Activated CD4-positive, alpha-beta memory T cell treated with anti-CD3 and anti-CD28 coated beads for 36 hours (primary cell): ENCODE measurements at regions not wholly inside any gene's neighbourhood (a gene's known extent, or its start where the extent isn't known, plus 50 kb on each side); places are given as distances from the start of the nearest gene placed in this dataset.

Experiments used
- CTCF ChIA-PET: fragments of 350-600 bp; sonication (Branson Sonifier 250); formaldehyde crosslinking; loops from one replicate; lab custom pipeline; 2021; ENCODE audit warnings: antibody characterized with exemption, inconsistent platforms; lab: Charles Lee
- POLR2A ChIA-PET: fragments of 350-600 bp; sonication (Branson Sonifier 250); formaldehyde crosslinking; loops from one replicate; lab custom pipeline; 2021; ENCODE audit warnings: antibody characterized with exemption; lab: Charles Lee
- DNase-seq: peaks from one replicate; pipeline ENCODE4 v3.0.0-alpha.2; 2020
- H3K27ac Mint-ChIP-seq: one replicate; pipeline ENCODE4 v1.8.0; 2021; ENCODE audit warnings: mixed read lengths
- H3K27me3 Mint-ChIP-seq: one replicate; pipeline ENCODE4 v1.8.0; 2021; ENCODE audit warnings: mixed read lengths
- H3K36me3 Mint-ChIP-seq: one replicate; pipeline ENCODE4 v1.8.0; 2021; ENCODE audit warnings: mixed read lengths
- H3K4me1 Mint-ChIP-seq: one replicate; pipeline ENCODE4 v1.8.0; 2021; ENCODE audit warnings: low read depth, mixed read lengths
- H3K4me3 Mint-ChIP-seq: one replicate; pipeline ENCODE4 v1.8.0; 2021; ENCODE audit warnings: mild to moderate bottlenecking, mixed read lengths
- H3K9me3 Mint-ChIP-seq: one replicate; pipeline ENCODE4 v1.8.0; 2021; ENCODE audit warnings: mixed read lengths
- intact Hi-C: fragments of 100-400 bp; cut with micrococcal nuclease; formaldehyde crosslinking; loops from one replicate; pipeline ENCODE4 v1.15.1; 2023

- CTCF ChIA-PET, result interaction anchor here (1.3 kb wide), 1 partner anchor 655 kb away, joined by 3 read pairs; no protein-coding TSS in a partner anchor
- Mint-ChIP-seq H3K4me1 (no peaks in the 10 kb centered on the region), H3K27me3 (no peaks in the 10 kb centered on the region), H3K27ac (no peak overlapping the region), H3K36me3 (no peaks in the 10 kb centered on the region), H3K9me3 (no peaks in the 10 kb centered on the region), H3K4me3 (no peak overlapping the region)
- POLR2A ChIA-PET, result no interaction called here
- DNase-seq, result no peak
- intact Hi-C loops, result no loop called here
These were observed 534.1 kb upstream of the JAG1 start for GRCh38 chr20:11207749-11208502.

DNA sequence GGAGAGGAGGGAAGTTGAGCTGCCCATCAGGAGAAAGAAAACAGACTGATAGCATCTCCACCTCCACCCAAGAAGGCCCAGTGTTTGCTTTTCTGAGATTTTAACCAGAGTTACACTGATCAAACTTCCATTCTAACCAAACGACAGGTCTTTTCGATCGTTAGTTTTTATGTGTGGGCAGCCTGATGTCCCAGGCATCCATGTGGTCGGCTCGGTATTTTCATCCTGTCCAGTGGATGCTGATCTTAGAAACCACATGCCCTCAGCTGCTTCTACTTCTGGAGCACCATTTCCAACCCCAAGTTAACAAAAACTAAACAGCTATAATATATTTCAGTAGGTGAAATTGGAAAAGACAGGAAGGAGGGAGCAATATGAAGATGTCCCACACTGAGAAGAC, 536.8 kb upstream of the JAG1 start:
- Mint-ChIP-seq H3K27me3 (no peaks in the 10 kb centered on the region), H3K4me1 (no peaks in the 10 kb centered on the region), H3K4me3 (no peak overlapping the region), H3K27ac (no peak overlapping the region), H3K9me3 (no peaks in the 10 kb centered on the region), H3K36me3 (no peaks in the 10 kb centered on the region)
- CTCF ChIA-PET, result no interaction called here
- no peak for DNase-seq
- POLR2A ChIA-PET, result no interaction called here
- intact Hi-C loops, result no loop called here

GRCh38 chr20:11212272-11212671, 538.5 kb upstream of the JAG1 start:
- Mint-ChIP-seq H3K4me3 (no peak overlapping the region), H3K9me3 (no peaks in the 10 kb centered on the region), H3K36me3 (no peaks in the 10 kb centered on the region), H3K27ac (no peak overlapping the region), H3K4me1 (no peaks in the 10 kb centered on the region), H3K27me3 (no peaks in the 10 kb centered on the region)
- ChIA-PET POLR2A (no interaction called here), CTCF (no interaction called here)
- intact Hi-C loops, result no loop called here
- no peak for DNase-seq

GRCh38 chr20:11212902-11213301, 539.1 kb upstream of the JAG1 start:
- Mint-ChIP-seq H3K4me1 (no peaks in the 10 kb centered on the region), H3K27ac (no peak overlapping the region), H3K4me3 (no peak overlapping the region), H3K9me3 (no peaks in the 10 kb centered on the region), H3K27me3 (no peaks in the 10 kb centered on the region), H3K36me3 (no peaks in the 10 kb centered on the region)
- CTCF ChIA-PET, result no interaction called here
- intact Hi-C loops, result no loop called here
- POLR2A ChIA-PET, result no interaction called here
- DNase-seq, result no peak

DNA sequence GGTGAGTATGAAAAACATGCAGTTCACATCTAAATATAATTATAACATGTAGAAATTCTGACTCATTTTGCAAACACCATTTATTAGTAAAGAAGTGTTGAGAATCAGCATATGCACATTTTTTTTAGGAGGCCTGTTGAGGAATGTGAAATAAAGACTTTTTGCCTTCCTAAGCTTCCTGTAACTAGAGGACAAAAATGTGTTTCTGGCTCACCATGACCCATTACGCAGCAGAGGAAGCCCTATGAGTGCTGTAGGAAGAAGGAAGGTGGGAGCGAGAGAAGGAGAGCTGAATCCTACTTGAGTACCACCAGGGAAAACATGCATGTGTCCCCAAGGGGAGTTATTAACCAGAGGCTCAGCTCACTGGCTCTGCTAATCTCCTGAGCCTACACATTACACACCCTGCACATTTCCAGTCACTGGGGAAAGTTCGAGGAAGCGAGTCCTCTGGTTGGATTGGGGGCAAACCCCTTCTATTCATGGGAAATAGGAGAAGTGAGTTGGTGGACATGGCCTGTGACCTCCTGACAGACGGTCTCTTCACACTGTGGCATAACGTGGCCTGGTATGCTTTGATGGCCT, 540.5 kb upstream of the JAG1 start:
- H3K9me3 Mint-ChIP-seq, result no peaks in the 10 kb centered on the region
- H3K27ac Mint-ChIP-seq, result no peak overlapping the region
- H3K27me3 Mint-ChIP-seq, result no peaks in the 10 kb centered on the region
- POLR2A ChIA-PET, result no interaction called here
- H3K4me3 Mint-ChIP-seq, result no peak overlapping the region
- no peaks in the 10 kb centered on the region for H3K4me1 Mint-ChIP-seq
- no peaks in the 10 kb centered on the region for H3K36me3 Mint-ChIP-seq
- intact Hi-C loops, result no loop called here
- no peak for DNase-seq
- CTCF ChIA-PET, result no interaction called here

GRCh38 chr20:11216451-11217314, 542.9 kb upstream of the JAG1 start:
- ChIA-PET CTCF (no interaction called here), POLR2A (no interaction called here)
- Mint-ChIP-seq H3K4me3 (no peak overlapping the region), H3K4me1 (no peaks in the 10 kb centered on the region), H3K27ac (no peak overlapping the region), H3K36me3 (no peaks in the 10 kb centered on the region), H3K27me3 (no peaks in the 10 kb centered on the region), H3K9me3 (no peaks in the 10 kb centered on the region)
- DNase-seq, result no peak
- intact Hi-C loops, result no loop called here

GRCh38 chr20:11217326-11218172, 543.8 kb upstream of the JAG1 start:
- no peak overlapping the region for H3K4me3 Mint-ChIP-seq
- POLR2A ChIA-PET, result no interaction called here
- no peaks in the 10 kb centered on the region for H3K36me3 Mint-ChIP-seq
- intact Hi-C loops, result no loop called here
- CTCF ChIA-PET, result no interaction called here
- no peak overlapping the region for H3K27ac Mint-ChIP-seq
- H3K27me3 Mint-ChIP-seq, result no peaks in the 10 kb centered on the region
- no peaks in the 10 kb centered on the region for H3K9me3 Mint-ChIP-seq
- H3K4me1 Mint-ChIP-seq, result no peaks in the 10 kb centered on the region
- no peak for DNase-seq

GRCh38 chr20:11218173-11218680, 544.4 kb upstream of the JAG1 start:
- intact Hi-C loops, result no loop called here
- ChIA-PET POLR2A (no interaction called here), CTCF (no interaction called here)
- H3K27me3 Mint-ChIP-seq, result no peaks in the 10 kb centered on the region
- no peak for DNase-seq
- no peaks in the 10 kb centered on the region for H3K36me3 Mint-ChIP-seq
- H3K27ac Mint-ChIP-seq, result no peak overlapping the region
- no peaks in the 10 kb centered on the region for H3K4me1 Mint-ChIP-seq
- H3K9me3 Mint-ChIP-seq, result no peaks in the 10 kb centered on the region
- H3K4me3 Mint-ChIP-seq, result no peak overlapping the region

- CTCF ChIA-PET, result no interaction called here
These were observed 545.4 kb upstream of the JAG1 start for GRCh38 chr20:11219192-11219591.

DNA sequence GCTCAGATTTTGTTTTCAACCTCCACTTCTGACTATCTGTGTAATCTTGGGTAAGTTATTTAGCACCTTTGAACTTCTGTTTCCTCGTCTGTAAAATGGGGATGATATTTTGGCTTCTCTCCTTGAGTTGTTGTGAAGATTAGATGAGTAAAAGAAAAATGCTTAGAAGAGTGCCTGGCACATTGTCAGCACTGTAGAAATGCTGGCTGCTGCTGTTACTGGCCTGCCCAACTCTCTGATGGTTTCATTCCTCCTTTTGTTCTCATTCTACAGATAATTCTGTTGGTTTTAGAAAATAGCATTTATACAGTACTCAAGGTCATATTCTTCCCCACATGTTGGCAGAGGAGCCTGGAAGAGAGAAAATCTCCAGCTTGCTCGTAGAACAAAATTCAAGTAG, 547.2 kb upstream of the JAG1 start:
- DNase-seq, result no peak
- Mint-ChIP-seq H3K36me3 (no peaks in the 10 kb centered on the region), H3K27me3 (no peaks in the 10 kb centered on the region), H3K4me3 (no peak overlapping the region), H3K27ac (no peak overlapping the region), H3K9me3 (no peaks in the 10 kb centered on the region), H3K4me1 (no peaks in the 10 kb centered on the region)
- intact Hi-C loops, result no loop called here
- ChIA-PET POLR2A (no interaction called here), CTCF (interaction anchor here (0.8 kb wide), 1 partner anchor 16 kb away, joined by 3 read pairs; no protein-coding TSS in a partner anchor)

More at GRCh38 chr20:11219192-11219591, 545.4 kb upstream of the JAG1 start:
- Mint-ChIP-seq H3K27ac (no peak overlapping the region), H3K36me3 (no peaks in the 10 kb centered on the region), H3K4me1 (no peaks in the 10 kb centered on the region), H3K9me3 (no peaks in the 10 kb centered on the region), H3K27me3 (no peaks in the 10 kb centered on the region), H3K4me3 (no peak overlapping the region)
- intact Hi-C loops, result no loop called here
- POLR2A ChIA-PET, result no interaction called here
- no peak for DNase-seq

- CTCF ChIA-PET, result no interaction called here
- Mint-ChIP-seq H3K27me3 (no peaks in the 10 kb centered on the region), H3K4me3 (no peak overlapping the region), H3K4me1 (no peaks in the 10 kb centered on the region), H3K27ac (no peak overlapping the region), H3K36me3 (no peaks in the 10 kb centered on the region), H3K9me3 (no peaks in the 10 kb centered on the region)
- intact Hi-C loops, result no loop called here
- no peak for DNase-seq
- POLR2A ChIA-PET, result no interaction called here
These were observed 548.4 kb upstream of the JAG1 start for GRCh38 chr20:11222243-11222642.

DNA sequence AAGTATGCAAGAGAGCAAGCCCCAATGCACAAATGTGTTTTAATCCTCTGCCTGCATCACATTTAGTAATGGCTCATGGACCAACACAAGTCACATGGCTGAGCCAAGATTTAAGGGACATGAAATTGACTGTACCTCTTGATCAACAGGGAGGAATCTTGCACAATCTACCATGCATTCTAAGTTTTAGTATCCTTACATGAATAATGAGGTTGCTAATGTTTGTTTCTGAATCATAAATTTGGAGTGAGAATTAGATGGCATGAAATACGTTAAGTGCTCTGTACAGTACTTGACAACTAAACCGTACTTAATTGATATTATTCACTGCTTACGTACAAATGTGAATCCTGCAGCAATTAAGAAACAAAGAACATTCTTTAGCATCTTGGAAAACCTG, 553.8 kb upstream of the JAG1 start:
- H3K36me3 Mint-ChIP-seq, result no peaks in the 10 kb centered on the region
- DNase-seq, result no peak
- H3K9me3 Mint-ChIP-seq, result no peaks in the 10 kb centered on the region
- H3K27ac Mint-ChIP-seq, result no peak overlapping the region
- H3K4me3 Mint-ChIP-seq, result no peak overlapping the region
- POLR2A ChIA-PET, result no interaction called here
- CTCF ChIA-PET, result no interaction called here
- no peaks in the 10 kb centered on the region for H3K27me3 Mint-ChIP-seq
- intact Hi-C loops, result no loop called here
- no peaks in the 10 kb centered on the region for H3K4me1 Mint-ChIP-seq
